K562 (cell line): ENCODE measurements at regions not wholly inside any gene's neighbourhood (a gene's known extent, or its start where the extent isn't known, plus 50 kb on each side); places are given as distances from the start of the nearest gene placed in this dataset.

Source experiments
- ATAC-seq: fragments of 200-7000 bp; cut with Tn5 transposase; 3 replicates; pipeline ENCODE4 v1.9.1; 2020; ENCODE audit warnings: moderate library complexity
- BruUV-seq: library from RNA; stranded (reverse); fragments of 400-500 nt; replicated peaks from 2 replicates; lab custom pipeline; 2021; lab: Mats Ljungman, UMichigan
- CTCF ChIA-PET: fragments of 300-600 bp; formaldehyde crosslinking; extraction: SDS; loops from one replicate; lab custom pipeline; 2021; ENCODE audit warnings: low intra/inter-chr PET ratio; lab: Yijun Ruan, JAX
- POLR2A ChIA-PET: fragments of 300-600, 350-650 bp; sonication (Branson Sonifier 250); formaldehyde crosslinking; extraction: SDS; loops from one replicate; lab custom pipeline; 2021; ENCODE audit warnings: antibody characterized with exemption, inconsistent platforms; lab: Yijun Ruan, JAX
- DNase-seq, 4 experiments: peaks; one replicate each; pipeline versions ENCODE4 v3.0.0 to v3.0.0-alpha.2; 2011 to 2018; ENCODE audit warnings: low spot score in 3 of 4, mixed read lengths in 3 of 4; ENCODE audit errors: extremely low read depth in 1 of 4
- FAIRE-seq: peaks from 2 replicates; lab custom pipeline; 2011; peaks lifted over from hg19 to GRCh38; lab: Jason Lieb, UNC
- H2AFZ ChIP-seq: 2 replicates; pipeline ENCODE4 v1.6.0; 2011; ENCODE audit warnings: low read depth, low read length, control low read depth, inconsistent platforms
- H3K27ac ChIP-seq: fragments of 200-600 bp; 3 replicates; pipeline ENCODE4 v1.8.0; 2011; ENCODE audit warnings: low read depth, mild to moderate bottlenecking, control low read depth, inconsistent platforms, low read length, moderate library complexity, mixed read lengths; ENCODE audit errors: extremely low read depth
- H3K27me3 ChIP-seq, 2 experiments: fragments of 300-600 bp in 1 of 2; 2 replicates in 1 of 2; 3 replicates in 1 of 2; pipeline versions ENCODE4 v1.6.0 to v1.8.0; 2011; ENCODE audit warnings: inconsistent platforms in 2 of 2, low read length in 2 of 2, mild to moderate bottlenecking in 1 of 2, mixed read lengths in 1 of 2, moderate library complexity in 1 of 2; ENCODE audit not compliant: control insufficient read depth in 2 of 2, insufficient read depth in 2 of 2
- H3K36me3 ChIP-seq: fragments of 300-600 bp; 3 replicates; pipeline ENCODE4 v1.8.0; 2011; ENCODE audit warnings: mild to moderate bottlenecking, low read length, inconsistent platforms; ENCODE audit not compliant: control insufficient read depth, insufficient read depth
- H3K4me1 ChIP-seq, 2 experiments: fragments of 200-600 bp in 1 of 2; replicated peaks in 1 of 2; 2 replicates in 1 of 2; 3 replicates in 1 of 2; pipeline versions ENCODE4 v1.5.1 to v1.8.0; 2011; ENCODE audit warnings: inconsistent platforms in 2 of 2, low read length in 2 of 2, mild to moderate bottlenecking in 1 of 2, mixed read lengths in 1 of 2, moderate library complexity in 1 of 2; ENCODE audit not compliant: control insufficient read depth in 2 of 2, insufficient read depth in 2 of 2
- H3K4me2 ChIP-seq: 2 replicates; pipeline ENCODE4 v1.6.1; 2011; ENCODE audit warnings: low read length, control low read depth, inconsistent platforms, mixed read lengths; ENCODE audit not compliant: insufficient read depth
- H3K4me3 ChIP-seq: fragments of 200-600 bp; sonication (generic), shearing (Covaris generic); 2 replicates; pipeline ENCODE4 v1.5.1; 2016; ENCODE audit warnings: control low read depth, inconsistent platforms
- H3K79me2 ChIP-seq: fragments of 200-600 bp; 3 replicates; pipeline ENCODE4 v1.8.0; 2011; ENCODE audit warnings: low read length, inconsistent platforms; ENCODE audit not compliant: control insufficient read depth, insufficient read depth
- H3K9ac ChIP-seq, 2 experiments: 2 replicates each; pipeline versions ENCODE4 v1.6.0 to v1.6.1; 2011; ENCODE audit warnings: low read depth in 2 of 2, low read length in 2 of 2, control low read depth in 1 of 2, inconsistent platforms in 1 of 2, mild to moderate bottlenecking in 1 of 2, mixed read lengths in 1 of 2; ENCODE audit not compliant: insufficient read depth in 1 of 2
- H3K9me1 ChIP-seq: one replicate; pipeline ENCODE4 v1.6.0; 2011; ENCODE audit warnings: inconsistent platforms, mild to moderate bottlenecking, low read length, moderate library complexity; ENCODE audit not compliant: control insufficient read depth, insufficient read depth
- H3K9me3 ChIP-seq: replicated peaks from 2 replicates; pipeline ENCODE4 v1.5.1; 2011; ENCODE audit warnings: low read depth, low read length, inconsistent platforms; ENCODE audit not compliant: control insufficient read depth, insufficient read depth
- H4K20me1 ChIP-seq: replicated peaks from 2 replicates; pipeline ENCODE4 v1.6.1; 2011; ENCODE audit warnings: low read length, inconsistent platforms, mixed read lengths; ENCODE audit not compliant: control insufficient read depth, insufficient read depth
- E2F6 ChIP-seq, 2 experiments: IDR thresholded peaks; 2 replicates each; pipeline ENCODE4 v1.6.1; 2011; ENCODE audit warnings: borderline replicate concordance in 1 of 2, control low read depth in 1 of 2, low read depth in 1 of 2, low read length in 1 of 2, mild to moderate bottlenecking in 1 of 2, mixed read lengths in 1 of 2, moderate library complexity in 1 of 2; ENCODE audit not compliant: insufficient read depth in 1 of 2, insufficient read length in 1 of 2, poor library complexity in 1 of 2, severe bottlenecking in 1 of 2; ENCODE audit errors: extremely low read depth in 1 of 2
- ELF2 ChIP-seq: fragments of 250-450 bp; sonication (Bioruptor Pico); IDR thresholded peaks from 2 replicates; pipeline ENCODE4 v1.5.0; 2021; ENCODE audit warnings: mild to moderate bottlenecking
- ETV5 ChIP-seq: sonication (generic); formaldehyde crosslinking; IDR thresholded peaks from 2 replicates; pipeline ENCODE4 v1.4.0; 2020; ENCODE audit warnings: low read depth, mild to moderate bottlenecking, missing genetic modification reagents
- FOXJ2 ChIP-seq: fragments of 200-800 bp; sonication (Bioruptor generic); IDR thresholded peaks from 2 replicates; pipeline ENCODE4 v1.6.1; 2016; ENCODE audit warnings: missing genetic modification characterization, missing compliant biosample characterization
- IRF1 ChIP-seq: sonication (generic); formaldehyde crosslinking; IDR thresholded peaks from 2 replicates; pipeline ENCODE4 v1.8.0; 2022; ENCODE audit warnings: missing genetic modification reagents, mild to moderate bottlenecking, borderline replicate concordance
- MEF2A ChIP-seq: IDR thresholded peaks from 2 replicates; pipeline ENCODE4 v1.6.1; 2011; ENCODE audit warnings: low read depth, mild to moderate bottlenecking, low read length, moderate library complexity; ENCODE audit not compliant: control insufficient read depth
- PKNOX1 ChIP-seq: fragments of 450-650 bp; IDR thresholded peaks from 2 replicates; pipeline ENCODE4 v1.6.1; 2016
- RNF219 ChIP-seq: fragments of 250-450 bp; sonication (Bioruptor Pico); IDR thresholded peaks from 2 replicates; pipeline ENCODE4 v1.5.0; 2022; ENCODE audit warnings: mild to moderate bottlenecking
- VEZF1 ChIP-seq: fragments of 200-800 bp; sonication (Bioruptor generic); IDR thresholded peaks from 2 replicates; pipeline ENCODE4 v1.6.1; 2017; ENCODE audit warnings: missing genetic modification characterization, missing compliant biosample characterization
- ZNF140 ChIP-seq: fragments of 250-450 bp; sonication (Bioruptor Pico); IDR thresholded peaks from 2 replicates; pipeline ENCODE4 v1.8.0; 2021; ENCODE audit warnings: moderate library complexity, mild to moderate bottlenecking, inconsistent platforms
- ZNF174 ChIP-seq: fragments of 250-450 bp; sonication (Bioruptor Pico); IDR thresholded peaks from 2 replicates; pipeline ENCODE4 v1.4.0; 2020; ENCODE audit warnings: mild to moderate bottlenecking
- WGBS: fragments of 100-300 bp; shearing (Covaris generic); methylation state at CpG from one replicate; pipeline ENCODE4 v1.1.6; 2016; ENCODE audit warnings: low coverage, mixed read lengths; ENCODE audit not compliant: insufficient coverage; ENCODE audit errors: missing lambda C conversion rate; 5-methylcytosine and 5-hydroxymethylcytosine counted together
- in situ Hi-C: fragments of 300-500 bp; cut with MboI; formaldehyde crosslinking; loops from 4 replicates; pipeline ENCODE4 v1.15.0; 2018; ENCODE audit warnings: inconsistent platforms, mixed read lengths
- intact Hi-C: fragments of 100-400 bp; cut with micrococcal nuclease; formaldehyde crosslinking; loops from 2 replicates; pipeline ENCODE4 v1.14.2; 2022

- TF ChIP-seq E2F6 (IDR thresholded peaks at IDR 0.05; ENCODE audit: borderline replicate concordance in 1 of 2, extremely low read depth in 1 of 2, insufficient read depth in 1 of 2, insufficient read length in 1 of 2, low read depth in 1 of 2, low read length in 1 of 2, poor library complexity in 1 of 2, severe bottlenecking in 1 of 2) (no peak), PKNOX1 (no peak), MEF2A (no peak)
Observed at GRCh38 chr14:83559721-83560120, 1970.2 kb upstream of the FLRT2 start (continued).

GRCh38 chr14:83561261-83561660, 1968.7 kb upstream of the FLRT2 start:
- no peak for ATAC-seq
- Histone ChIP-seq H3K4me3 (no peak overlapping the region), H3K9me3 (no peaks in the 10 kb centered on the region), H2AFZ (no peak overlapping the region), H3K9me1 (no peaks in the 10 kb centered on the region), H3K27me3 (no peaks in the 10 kb centered on the region), H3K4me2 (no peak overlapping the region), H3K9ac (no peak overlapping the region), H3K4me1 (no peaks in the 10 kb centered on the region), H3K27ac (no peak overlapping the region), H3K36me3 (no peaks in the 10 kb centered on the region), H4K20me1 (no peaks in the 10 kb centered on the region), H3K79me2 (no peaks in the 10 kb centered on the region)
- in situ Hi-C loops = no loop called here
- FAIRE-seq = no peak
- intact Hi-C loops = no loop called here
- no peak for DNase-seq
- WGBS = 0% methylated on average over 4 of the region's 7 CpGs
- BruUV-seq = no TSS peak
- POLR2A ChIA-PET = no interaction called here
- CTCF ChIA-PET = no interaction called here
- no peak for TF ChIP-seq ETV5 (CRISPR knock-in tag)
- no peak for TF ChIP-seq IRF1 (CRISPR knock-in tag)
- TF ChIP-seq ELF2 = no peak
- TF ChIP-seq FOXJ2 (tag) = no peak
- TF ChIP-seq VEZF1 (CRISPR knock-in tag) = no peak
- TF ChIP-seq ZNF140 (CRISPR knock-in tag) = no peak
- no peak for TF ChIP-seq ZNF174 (CRISPR knock-in tag)
- no peak for TF ChIP-seq RNF219 (CRISPR knock-in tag)
